IMR-90 (cell line): ENCODE measurements at regions not wholly inside any gene's neighbourhood (a gene's known extent, or its start where the extent isn't known, plus 50 kb on each side); places are given as distances from the start of the nearest gene placed in this dataset.

Experiments used
- ATAC-seq: fragments of 200-7000 bp; cut with Tn5 transposase; 2 replicates; pipeline ENCODE4 v1.9.1; 2020; ENCODE audit warnings: low read depth, mild to moderate bottlenecking, moderate library complexity
- BruUV-seq: library from RNA; stranded (reverse); fragments of 400-500 nt; replicated peaks from 2 replicates; lab custom pipeline; 2021; lab: Mats Ljungman, UMichigan
- CTCF ChIA-PET: fragments of 300-600 bp; formaldehyde crosslinking; extraction: SDS; loops from one replicate; lab custom pipeline; 2021; ENCODE audit warnings: antibody characterized with exemption; lab: Yijun Ruan, JAX
- POLR2A ChIA-PET: fragments of 300-600 bp; sonication (Branson Sonifier 250); formaldehyde crosslinking; loops from one replicate; lab custom pipeline; 2022; ENCODE audit warnings: antibody characterized with exemption; ENCODE audit not compliant: unreplicated experiment; lab: Charles Lee
- DNase-seq: peaks from one replicate; pipeline ENCODE4 v3.0.0; 2013
- H2AFZ ChIP-seq: replicated peaks from 2 replicates; pipeline ENCODE3; 2013; ENCODE audit warnings: low read length, mild to moderate bottlenecking; ENCODE audit not compliant: poor library complexity
- H2AK5ac ChIP-seq: 2 replicates; pipeline ENCODE4 v1.6.1; 2013; ENCODE audit warnings: low read depth, low read length, inconsistent platforms
- H2AK9ac ChIP-seq: replicated peaks from 2 replicates; pipeline ENCODE3; 2013; ENCODE audit warnings: mild to moderate bottlenecking, low read depth, low read length, moderate library complexity; ENCODE audit not compliant: poor library complexity
- H2BK120ac ChIP-seq: 2 replicates; pipeline ENCODE4 v1.6.1; 2013; ENCODE audit warnings: low read depth, low read length, inconsistent platforms
- H2BK15ac ChIP-seq: 3 replicates; pipeline ENCODE4 v1.6.1; 2013; ENCODE audit warnings: low read depth, low read length, inconsistent platforms
- H2BK20ac ChIP-seq: 2 replicates; pipeline ENCODE4 v1.6.1; 2013; ENCODE audit warnings: low read depth, mild to moderate bottlenecking, inconsistent platforms, low read length, moderate library complexity
- H2BK5ac ChIP-seq: 2 replicates; pipeline ENCODE4 v1.6.1; 2013; ENCODE audit warnings: mild to moderate bottlenecking, low read depth, low read length, inconsistent platforms; ENCODE audit not compliant: poor library complexity, severe bottlenecking
- H3K14ac ChIP-seq: replicated peaks from 2 replicates; pipeline ENCODE4 v1.6.1; 2013; ENCODE audit warnings: low read depth, low read length, inconsistent platforms
- H3K18ac ChIP-seq: 2 replicates; pipeline ENCODE4 v1.6.1; 2013; ENCODE audit warnings: low read depth, low read length, control low read depth
- H3K23ac ChIP-seq: 2 replicates; pipeline ENCODE4 v1.6.1; 2013; ENCODE audit warnings: low read depth, low read length, inconsistent platforms
- H3K27ac ChIP-seq: 2 replicates; pipeline ENCODE4 v1.5.1; 2013; ENCODE audit warnings: mild to moderate bottlenecking, control low read depth, low read length; ENCODE audit not compliant: insufficient read depth
- H3K27me3 ChIP-seq: 2 replicates; pipeline ENCODE4 v1.6.1; 2013; ENCODE audit warnings: low read length; ENCODE audit not compliant: control insufficient read depth, insufficient read depth
- H3K36me3 ChIP-seq: 2 replicates; pipeline ENCODE4 v1.6.1; 2013; ENCODE audit warnings: low read length, mixed read lengths; ENCODE audit not compliant: control insufficient read depth, insufficient read depth
- H3K4ac ChIP-seq: 2 replicates; pipeline ENCODE4 v1.6.1; 2013; ENCODE audit warnings: low read depth, low read length, inconsistent platforms
- H3K4me1 ChIP-seq: 2 replicates; pipeline ENCODE4 v1.6.1; 2013; ENCODE audit warnings: low read length, mixed read lengths; ENCODE audit not compliant: control insufficient read depth, insufficient read depth
- H3K4me2 ChIP-seq: 2 replicates; pipeline ENCODE4 v1.6.1; 2013; ENCODE audit warnings: low read depth, mild to moderate bottlenecking, control low read depth, low read length, moderate library complexity
- H3K4me3 ChIP-seq: 2 replicates; pipeline ENCODE4 v1.5.1; 2013; ENCODE audit warnings: low read depth, mild to moderate bottlenecking, control low read depth, low read length, moderate library complexity; ENCODE audit not compliant: insufficient read depth
- H3K56ac ChIP-seq: 2 replicates; pipeline ENCODE4 v1.6.1; 2013; ENCODE audit warnings: low read length, inconsistent platforms; ENCODE audit not compliant: insufficient read depth; ENCODE audit errors: extremely low read depth
- H3K79me1 ChIP-seq, 2 experiments: 2 replicates each; pipeline ENCODE4 v1.6.1; 2013; ENCODE audit warnings: low read length in 2 of 2, inconsistent platforms in 1 of 2, low read depth in 1 of 2
- H3K9ac ChIP-seq: 2 replicates; pipeline ENCODE4 v1.6.1; 2013; ENCODE audit warnings: low read depth, low read length, control low read depth
- H3K9me1 ChIP-seq: 2 replicates; pipeline ENCODE4 v1.6.1; 2013; ENCODE audit warnings: low read length, inconsistent platforms; ENCODE audit not compliant: insufficient read depth
- H3K9me3 ChIP-seq: 2 replicates; pipeline ENCODE4 v1.6.1; 2013; ENCODE audit warnings: low read length; ENCODE audit not compliant: control insufficient read depth, insufficient read depth
- H4K20me1 ChIP-seq: 2 replicates; pipeline ENCODE4 v1.6.1; 2013; ENCODE audit warnings: low read length, inconsistent platforms; ENCODE audit not compliant: insufficient read depth
- H4K5ac ChIP-seq: 2 replicates; pipeline ENCODE4 v1.6.1; 2013; ENCODE audit warnings: mild to moderate bottlenecking, low read depth, low read length, control low read depth
- H4K8ac ChIP-seq, 2 experiments: 2 replicates each; pipeline ENCODE4 v1.6.1; 2013; ENCODE audit warnings: low read depth in 2 of 2, low read length in 2 of 2, control low read depth in 1 of 2, inconsistent platforms in 1 of 2
- H4K91ac ChIP-seq: 2 replicates; pipeline ENCODE4 v1.6.1; 2013; ENCODE audit warnings: low read depth, low read length, inconsistent platforms; ENCODE audit not compliant: insufficient read depth
- BHLHE40 ChIP-seq: fragments of 150-350 bp; IDR thresholded peaks from 2 replicates; pipeline ENCODE4 v1.6.1; 2016; ENCODE audit warnings: mild to moderate bottlenecking, low read depth, low read length
- CEBPB ChIP-seq: IDR thresholded peaks from 2 replicates; pipeline ENCODE4 v1.6.1; 2012; ENCODE audit warnings: low read depth, low read length, improper control_type of control experiment
- CHD1 ChIP-seq: IDR thresholded peaks from 2 replicates; pipeline ENCODE4 v1.6.1; 2012; ENCODE audit warnings: low read depth, low read length, improper control_type of control experiment
- CTCF ChIP-seq: conservative IDR thresholded peaks from 2 replicates; pipeline ENCODE4 v1.5.1; 2012; ENCODE audit warnings: mild to moderate bottlenecking, low read depth, low read length, improper control_type of control experiment
- ELK1 ChIP-seq: fragments of 150-350 bp; IDR thresholded peaks from 2 replicates; pipeline ENCODE4 v1.6.1; 2016; ENCODE audit warnings: low read depth, mild to moderate bottlenecking, low read length, moderate library complexity, borderline replicate concordance
- FOS ChIP-seq: fragments of 150-350 bp; IDR thresholded peaks from 2 replicates; pipeline ENCODE4 v1.6.1; 2016; ENCODE audit warnings: low read depth, low read length
- MAFK ChIP-seq: IDR thresholded peaks from 2 replicates; pipeline ENCODE4 v1.6.1; 2012; ENCODE audit warnings: low read depth, low read length, improper control_type of control experiment
- MAZ ChIP-seq: IDR thresholded peaks from 2 replicates; pipeline ENCODE4 v1.6.1; 2012; ENCODE audit warnings: low read depth, mild to moderate bottlenecking, low read length, improper control_type of control experiment, moderate library complexity, borderline replicate concordance
- MXI1 ChIP-seq: IDR thresholded peaks from 2 replicates; pipeline ENCODE4 v1.6.1; 2012; ENCODE audit warnings: low read depth, mild to moderate bottlenecking, low read length, moderate library complexity, borderline replicate concordance
- NFE2L2 ChIP-seq: fragments of 150-350 bp; IDR thresholded peaks from 2 replicates; pipeline ENCODE4 v1.6.1; 2016; ENCODE audit warnings: low read depth, mild to moderate bottlenecking, low read length
- POLR2A ChIP-seq: IDR thresholded peaks from 2 replicates; pipeline ENCODE4 v1.6.1; 2012; ENCODE audit warnings: mild to moderate bottlenecking, low read depth, low read length
- RAD21 ChIP-seq: IDR thresholded peaks from 2 replicates; pipeline ENCODE4 v1.6.1; 2012; ENCODE audit warnings: low read length, improper control_type of control experiment
- RCOR1 ChIP-seq: IDR thresholded peaks from 2 replicates; pipeline ENCODE4 v1.6.1; 2012; ENCODE audit warnings: mild to moderate bottlenecking, low read length, improper control_type of control experiment; ENCODE audit not compliant: insufficient replicate concordance
- RFX5 ChIP-seq: IDR thresholded peaks from 2 replicates; pipeline ENCODE4 v1.8.0; 2012; ENCODE audit warnings: low read depth, mild to moderate bottlenecking, low read length, moderate library complexity
- SMC3 ChIP-seq: fragments of 150-350 bp; IDR thresholded peaks from 2 replicates; pipeline ENCODE4 v1.6.1; 2016; ENCODE audit warnings: low read depth, mild to moderate bottlenecking, antibody characterized with exemption, low read length, moderate library complexity
- USF2 ChIP-seq: fragments of 150-350 bp; IDR thresholded peaks from 2 replicates; pipeline ENCODE4 v1.6.1; 2017; ENCODE audit warnings: mild to moderate bottlenecking, antibody characterized with exemption, low read length, low read depth
- WGBS, 2 experiments: methylation state at CpG; one replicate each; pipeline versions ENCODE4 v1.1.5 to v1.1.7; 2013; ENCODE audit warnings: missing lambda C conversion rate in 2 of 2; ENCODE audit not compliant: insufficient read length in 1 of 2; ENCODE audit errors: extremely low coverage in 2 of 2; 5-methylcytosine and 5-hydroxymethylcytosine counted together
- dilution Hi-C: fragments of 300-500 bp; cut with HindIII; formaldehyde crosslinking; loops from one replicate; pipeline ENCODE4 v1.14.3; 2018; ENCODE audit warnings: low sequenced_read_pairs; ENCODE audit not compliant: unreplicated experiment
- in situ Hi-C: fragments of 300-500 bp; cut with MboI; formaldehyde crosslinking; loops from 3 replicates; pipeline ENCODE4 v1.14.3; 2019; ENCODE audit warnings: low sequenced_read_pairs, inconsistent platforms, mixed read lengths
- intact Hi-C: fragments of 100-400 bp; cut with micrococcal nuclease; formaldehyde crosslinking; loops from 2 replicates; pipeline ENCODE4 v1.10.0; 2022

- Histone ChIP-seq H3K23ac (no peak overlapping the region), H2BK5ac (no peak overlapping the region), H2AK5ac (no peak overlapping the region), H3K18ac (no peak overlapping the region), H4K91ac (no peak overlapping the region), H3K9ac (no peak overlapping the region), H2AFZ (no peak overlapping the region), H2BK20ac (no peak overlapping the region), H3K27me3 (no peaks in the 10 kb centered on the region), H3K9me1 (no peaks in the 10 kb centered on the region), H2BK120ac (no peak overlapping the region), H3K4me3 (no peak overlapping the region), H3K27ac (no peak overlapping the region), H3K9me3 (no peaks in the 10 kb centered on the region), H2AK9ac (no peak overlapping the region), H3K4me2 (no peak overlapping the region), H2BK15ac (no peak overlapping the region), H4K20me1 (no peaks in the 10 kb centered on the region), H4K5ac (no peak overlapping the region), H3K4me1 (no peaks in the 10 kb centered on the region), H3K4ac (no peak overlapping the region), H3K36me3 (no peaks in the 10 kb centered on the region), H4K8ac (no peak overlapping the region), H3K79me1 (no peaks in the 10 kb centered on the region), H3K56ac (no peak overlapping the region), H3K14ac (no peak overlapping the region)
- intact Hi-C loops (no loop called here), dilution Hi-C loops (no loop called here), in situ Hi-C loops (no loop called here)
- TF ChIP-seq NFE2L2 (no peak), BHLHE40 (no peak), CEBPB (no peak), CHD1 (no peak), FOS (no peak), POLR2A (no peak), MAZ (no peak), ELK1 (no peak), USF2 (no peak), MAFK (no peak), RFX5 (no peak), SMC3 (no peak), MXI1 (no peak), CTCF (no peak), RAD21 (no peak), RCOR1 (no peak)
- CTCF ChIA-PET: interaction anchor here (0.5 kb wide), 1 partner anchor 532 kb away, joined by 3 read pairs; no protein-coding TSS in a partner anchor
- WGBS, 2 experiments: no CpG with 5 or more reads among the region's 2 CpGs
- BruUV-seq: no TSS peak
- POLR2A ChIA-PET: no interaction called here
- ATAC-seq (no peak), DNase-seq (no peak)
These were observed 142.8 kb upstream of the STK32A start for GRCh38 chr5:147092044-147092443.
